BJ (cell line): ENCODE measurements at regions not wholly inside any gene's neighbourhood (a gene's known extent, or its start where the extent isn't known, plus 50 kb on each side); places are given as distances from the start of the nearest gene placed in this dataset.

Experiments
- CTCF ChIA-PET: fragments of 350-600 bp; formaldehyde crosslinking; extraction: SDS; loops from one replicate; lab custom pipeline; 2021; ENCODE audit warnings: antibody characterized with exemption, inconsistent platforms; lab: Yijun Ruan, JAX
- POLR2A ChIA-PET: fragments of 300-600 bp; sonication (Branson Sonifier 250); formaldehyde crosslinking; extraction: SDS; loops from one replicate; lab custom pipeline; 2021; ENCODE audit warnings: antibody characterized with exemption; lab: Charles Lee
- DNase-seq: peaks from one replicate; pipeline ENCODE4 v3.0.0-alpha.2; 2011; ENCODE audit warnings: low read depth
- H3K27me3 ChIP-seq: 2 replicates; pipeline ENCODE4 v1.6.0; 2011; ENCODE audit warnings: low read length; ENCODE audit not compliant: control insufficient read depth, insufficient read depth
- H3K36me3 ChIP-seq: 2 replicates; pipeline ENCODE4 v1.5.1; 2011; ENCODE audit warnings: low read length; ENCODE audit not compliant: control insufficient read depth, insufficient read depth
- H3K4me3 ChIP-seq: 2 replicates; pipeline ENCODE4 v1.5.1; 2011; ENCODE audit warnings: low read depth, mild to moderate bottlenecking, control low read depth, low read length
- TF ChIP-seq, protein P1 (sequence below): IDR thresholded peaks from 2 replicates; pipeline ENCODE4 v1.5.1; 2011; ENCODE audit warnings: low read depth, mild to moderate bottlenecking, control low read depth, inconsistent platforms, low read length, moderate library complexity; ENCODE audit not compliant: insufficient read depth

DNA sequence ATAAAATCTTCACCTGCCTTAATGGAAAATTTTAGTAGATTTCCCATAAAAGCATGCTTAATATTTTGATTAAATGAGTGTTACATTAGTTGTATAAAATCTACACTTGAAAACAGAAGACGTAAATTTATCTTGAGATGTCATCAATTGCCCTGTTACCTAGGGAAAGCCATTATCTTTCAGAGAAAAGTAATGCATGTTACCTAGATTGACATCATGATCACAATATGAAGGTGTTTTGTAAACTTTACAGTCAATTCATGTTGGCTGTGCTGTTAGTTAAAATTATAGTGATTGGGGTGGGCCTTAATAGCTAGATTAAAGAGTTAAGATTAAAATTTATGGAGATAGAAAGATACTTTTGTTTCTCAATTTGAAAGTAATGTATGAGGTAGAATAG, 293.2 kb upstream of the PCDH18 start:
- Histone ChIP-seq H3K4me3 (no peak overlapping the region), H3K36me3 (no peaks in the 10 kb centered on the region), H3K27me3 (no peaks in the 10 kb centered on the region)
- DNase-seq = no peak
- ChIA-PET CTCF (no interaction called here), POLR2A (no interaction called here)
- TF ChIP-seq, protein P1, sequence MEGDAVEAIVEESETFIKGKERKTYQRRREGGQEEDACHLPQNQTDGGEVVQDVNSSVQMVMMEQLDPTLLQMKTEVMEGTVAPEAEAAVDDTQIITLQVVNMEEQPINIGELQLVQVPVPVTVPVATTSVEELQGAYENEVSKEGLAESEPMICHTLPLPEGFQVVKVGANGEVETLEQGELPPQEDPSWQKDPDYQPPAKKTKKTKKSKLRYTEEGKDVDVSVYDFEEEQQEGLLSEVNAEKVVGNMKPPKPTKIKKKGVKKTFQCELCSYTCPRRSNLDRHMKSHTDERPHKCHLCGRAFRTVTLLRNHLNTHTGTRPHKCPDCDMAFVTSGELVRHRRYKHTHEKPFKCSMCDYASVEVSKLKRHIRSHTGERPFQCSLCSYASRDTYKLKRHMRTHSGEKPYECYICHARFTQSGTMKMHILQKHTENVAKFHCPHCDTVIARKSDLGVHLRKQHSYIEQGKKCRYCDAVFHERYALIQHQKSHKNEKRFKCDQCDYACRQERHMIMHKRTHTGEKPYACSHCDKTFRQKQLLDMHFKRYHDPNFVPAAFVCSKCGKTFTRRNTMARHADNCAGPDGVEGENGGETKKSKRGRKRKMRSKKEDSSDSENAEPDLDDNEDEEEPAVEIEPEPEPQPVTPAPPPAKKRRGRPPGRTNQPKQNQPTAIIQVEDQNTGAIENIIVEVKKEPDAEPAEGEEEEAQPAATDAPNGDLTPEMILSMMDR = no peak

DNA sequence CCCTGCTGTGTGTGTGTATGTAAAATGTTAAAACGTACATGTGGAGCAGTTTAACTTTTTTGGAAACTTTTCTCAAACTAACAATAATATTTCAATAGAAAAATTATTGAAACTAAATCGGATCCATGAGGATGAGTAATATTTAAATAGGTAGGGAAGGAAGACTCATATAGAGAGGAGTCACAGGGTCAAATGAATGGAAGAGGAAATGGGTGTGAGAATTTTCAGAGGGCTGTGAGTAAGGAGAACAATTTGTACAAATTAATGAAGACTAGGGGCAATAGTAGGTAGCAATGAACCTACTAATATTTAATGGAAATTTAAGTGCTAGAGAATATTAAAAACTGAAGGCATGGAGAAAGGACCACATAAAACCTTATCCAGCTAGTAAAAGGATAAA, 290.7 kb upstream of the PCDH18 start:
- TF ChIP-seq, protein P1 = no peak
- ChIA-PET POLR2A (no interaction called here), CTCF (no interaction called here)
- Histone ChIP-seq H3K36me3 (no peaks in the 10 kb centered on the region), H3K4me3 (no peak overlapping the region), H3K27me3 (no peaks in the 10 kb centered on the region)
- DNase-seq = no peak

DNA sequence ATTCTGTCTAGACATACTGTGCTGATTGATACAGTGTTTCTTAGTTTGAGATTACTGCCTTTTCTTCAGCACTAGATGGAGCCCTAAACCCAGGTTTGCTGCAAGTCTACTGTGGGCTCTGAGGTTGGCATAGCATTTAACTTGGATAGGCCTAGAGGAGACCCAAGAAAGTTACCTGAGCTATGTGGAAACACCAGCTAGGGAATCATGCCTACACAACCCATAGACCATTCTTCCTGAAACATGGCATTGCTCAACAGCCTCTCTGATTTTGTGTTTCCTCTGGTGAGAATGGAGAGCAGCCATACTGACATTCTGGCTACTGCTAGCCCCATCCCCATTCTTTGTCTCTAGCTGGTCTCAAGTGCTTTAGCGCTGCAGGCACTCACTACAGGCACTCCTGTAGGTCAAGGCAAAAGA, 287.7 kb upstream of the PCDH18 start:
- Histone ChIP-seq H3K4me3 (no peak overlapping the region), H3K36me3 (no peaks in the 10 kb centered on the region), H3K27me3 (no peaks in the 10 kb centered on the region)
- DNase-seq = no peak
- ChIA-PET CTCF (interaction anchor here (0.6 to 4.4 kb wide), 22 partner anchors 7 to 861 kb away, joined by 3 to 28 read pairs (median 4); no protein-coding TSS in a partner anchor), POLR2A (no interaction called here)
- TF ChIP-seq, protein P1 = peak; percentile 71

DNA sequence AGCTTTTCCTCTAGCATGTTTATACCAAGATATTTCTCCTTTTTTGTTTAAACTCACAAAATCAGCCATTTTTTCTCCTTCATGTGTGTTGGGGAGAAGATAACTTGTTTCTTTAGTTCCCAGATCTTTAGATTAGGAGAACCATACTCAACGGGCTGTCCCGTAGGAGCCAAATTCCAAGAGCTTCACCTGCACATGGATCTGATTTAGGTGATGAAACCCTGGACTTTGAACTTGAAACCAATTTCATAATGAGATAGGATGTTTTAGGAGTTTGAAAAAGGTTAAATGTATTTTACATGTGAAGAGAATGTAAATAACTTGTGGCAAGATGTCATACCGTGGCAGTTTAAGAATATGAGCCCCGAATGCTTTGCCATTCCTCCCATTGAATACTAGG, 280.0 kb upstream of the PCDH18 start:
- ChIA-PET POLR2A (no interaction called here), CTCF (interaction anchor here (1.3 kb wide), 1 partner anchor 9 kb away, joined by 3 read pairs; no protein-coding TSS in a partner anchor)
- H3K27me3 ChIP-seq = no peaks in the 10 kb centered on the region
- TF ChIP-seq, protein P1 = no peak
- no peak overlapping the region for H3K4me3 ChIP-seq
- H3K36me3 ChIP-seq = no peaks in the 10 kb centered on the region
- no peak for DNase-seq

DNA sequence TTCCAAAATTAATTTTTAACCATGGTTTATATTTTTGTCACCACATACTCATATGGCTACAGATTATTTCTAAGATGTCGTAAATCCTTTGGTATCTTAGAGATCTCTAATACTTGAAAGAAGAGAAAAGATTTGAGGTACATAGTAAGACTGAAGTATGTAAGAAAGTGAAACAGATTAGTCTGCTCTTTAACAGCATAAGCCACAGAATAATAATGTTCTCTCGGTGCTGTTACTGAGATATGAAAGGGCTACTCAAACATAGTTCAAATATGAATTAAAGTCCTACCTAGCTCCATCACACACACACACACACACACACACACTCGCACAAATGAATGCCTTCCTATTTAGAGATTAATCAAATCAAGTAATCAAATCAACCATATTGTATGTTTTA, 274.1 kb upstream of the PCDH18 start:
- ChIA-PET CTCF (no interaction called here), POLR2A (no interaction called here)

More for the DNA sequence above, 274.1 kb upstream of the PCDH18 start:
- Histone ChIP-seq H3K27me3 (no peaks in the 10 kb centered on the region), H3K4me3 (no peak overlapping the region), H3K36me3 (no peaks in the 10 kb centered on the region)
- no peak for DNase-seq
- TF ChIP-seq, protein P1 = no peak
